ENCODE measurements at regions not wholly inside any gene's neighbourhood (a gene's known extent, or its start where the extent isn't known, plus 50 kb on each side); places are given as distances from the start of the nearest gene placed in this dataset.

- no peak for TF ChIP-seq CTCF (IDR thresholded peaks at IDR 0.05; ENCODE audit: extremely low read depth in 1 of 2, insufficient read depth in 1 of 2, low read depth in 1 of 2, low read length in 2 of 2)
- no peak for TF ChIP-seq POLR2A (IDR thresholded peaks at IDR 0.05; ENCODE audit: low read depth, low read length)
- TF ChIP-seq MYC (IDR thresholded peaks at IDR 0.05; ENCODE audit: low read depth, low read length): no peak
- no peak for TF ChIP-seq FOS (IDR thresholded peaks at IDR 0.05; ENCODE audit: borderline replicate concordance, insufficient read depth, low read length)
- no peak for TF ChIP-seq EZH2 (IDR thresholded peaks at IDR 0.05; ENCODE audit: borderline replicate concordance, low read depth, low read length, severe bottlenecking)
- no peak for TF ChIP-seq MAX (IDR thresholded peaks at IDR 0.05; ENCODE audit: insufficient read depth, insufficient read length)
Measured at GRCh38 chr2:152241948-152242729, 66.6 kb upstream of the STAM2 start.
